ENCODE measurements at regions not wholly inside any gene's neighbourhood (a gene's known extent, or its start where the extent isn't known, plus 50 kb on each side); places are given as distances from the start of the nearest gene placed in this dataset.
"Not testable (repeated sequence)": the region's sequence is repeated elsewhere in the genome, so short reads cannot be mapped to it uniquely, and the experiment has no call there.

DNA sequence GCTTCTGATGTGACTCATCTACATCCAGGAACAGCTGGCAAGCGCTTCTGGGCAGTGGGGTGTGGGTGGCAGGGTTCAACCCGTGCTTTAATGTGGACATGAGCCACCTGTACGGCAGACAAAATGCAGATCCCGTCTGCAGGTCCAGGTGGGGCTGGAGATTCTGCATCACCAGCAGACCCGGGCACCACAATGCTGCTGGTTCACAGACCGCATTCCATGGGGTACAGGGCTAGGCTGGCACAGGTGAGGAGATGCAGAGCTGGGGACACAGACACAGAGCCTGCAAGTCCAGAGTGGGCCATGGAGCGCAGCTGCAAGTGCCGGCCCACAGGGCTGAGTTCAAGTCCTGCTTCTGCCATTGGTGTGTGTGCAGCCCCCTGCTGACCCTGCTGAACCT is 203.7 kb downstream of the BANP start:
- TF ChIP-seq CTCF, POLR2A (IDR thresholded peaks at IDR 0.05): not testable (repeated sequence)
